ENCODE measurements at regions not wholly inside any gene's neighbourhood (a gene's known extent, or its start where the extent isn't known, plus 50 kb on each side); places are given as distances from the start of the nearest gene placed in this dataset.

- no peak for FAIRE-seq
- Histone ChIP-seq H3K79me2 (ENCODE audit: insufficient read depth, low read length) (no peaks in the 10 kb centered on the region), H3K27ac (ENCODE audit: extremely low read length, insufficient read depth, low read length) (no peak overlapping the region), H3K36me3 (replicated peaks in 1 of 2; ENCODE audit: control insufficient read depth in 1 of 2, insufficient read depth in 2 of 2, low read length in 2 of 2) (no peaks in the 10 kb centered on the region), H3K27me3 (ENCODE audit: control insufficient read depth in 1 of 2, insufficient read depth in 2 of 2, low read length in 2 of 2) (no peaks in the 10 kb centered on the region), H3K9ac (ENCODE audit: insufficient read depth, low read depth, low read length) (no peak overlapping the region), H3K4me1 (ENCODE audit: insufficient read depth, low read length) (no peaks in the 10 kb centered on the region), H3K4me3 (replicated peaks in 1 of 3; ENCODE audit: insufficient read depth in 1 of 3, low read depth in 2 of 3, low read length in 3 of 3) (no peak overlapping the region), H3K4me2 (ENCODE audit: low read depth, low read length) (no peak overlapping the region), H4K20me1 (ENCODE audit: insufficient read depth, low read length) (no peaks in the 10 kb centered on the region), H3K9me3 (ENCODE audit: low read length) (peaks cover 23% of the 10 kb centered on the region), H2AFZ (ENCODE audit: low read length) (no peak overlapping the region)
- ATAC-seq: no peak
- BruUV-seq (replicated peaks): no TSS peak
- ChIA-PET CTCF (ENCODE audit: low intra/inter-chr PET ratio, low total read pairs) (no interaction called here), POLR2A (no interaction called here)
- DNase-seq (ENCODE audit: low spot score): no peak
- WGBS (ENCODE audit: low lambda C conversion rate): 31% methylated on average over 4 of the region's 6 CpGs
- TF ChIP-seq TAF1 (CRISPR knock-in tag; IDR thresholded peaks at IDR 0.05): no peak
- no peak for TF ChIP-seq SMYD3 (CRISPR knock-in tag; IDR thresholded peaks at IDR 0.05)
- TF ChIP-seq SCMH1 (CRISPR knock-in tag; IDR thresholded peaks at IDR 0.05; ENCODE audit: borderline replicate concordance): no peak
- TF ChIP-seq SMC3 (IDR thresholded peaks at IDR 0.05; ENCODE audit: low read length): no peak
- TF ChIP-seq ZNF496 (CRISPR knock-in tag; IDR thresholded peaks at IDR 0.05; ENCODE audit: insufficient replicate concordance): no peak
- no peak for TF ChIP-seq ZFP82 (CRISPR knock-in tag; IDR thresholded peaks at IDR 0.05; ENCODE audit: borderline replicate concordance)
- no peak for TF ChIP-seq ZNF724P (CRISPR knock-in tag; IDR thresholded peaks at IDR 0.05; ENCODE audit: borderline replicate concordance)
- in situ Hi-C loops (cut with HindIII; ENCODE audit: extremely low pct_ligation_motif_present, low pct_unique_long_range_greater_than_20kb): no loop called here
- intact Hi-C loops (cut with micrococcal nuclease; ENCODE audit: unreplicated experiment): no loop called here
Measured at GRCh38 chr18:71899183-71899582, 645.0 kb downstream of the CBLN2 start.

- no TSS peak for BruUV-seq (replicated peaks)
- Histone ChIP-seq H4K20me1 (ENCODE audit: insufficient read depth, low read length) (no peaks in the 10 kb centered on the region), H2AFZ (ENCODE audit: low read length) (no peak overlapping the region), H3K36me3 (replicated peaks in 1 of 2; ENCODE audit: control insufficient read depth in 1 of 2, insufficient read depth in 2 of 2, low read length in 2 of 2) (no peaks in the 10 kb centered on the region), H3K9ac (ENCODE audit: insufficient read depth, low read depth, low read length) (no peak overlapping the region), H3K79me2 (ENCODE audit: insufficient read depth, low read length) (no peaks in the 10 kb centered on the region), H3K9me3 (ENCODE audit: low read length) (no peaks in the 10 kb centered on the region), H3K4me3 (replicated peaks in 1 of 3; ENCODE audit: insufficient read depth in 1 of 3, low read depth in 2 of 3, low read length in 3 of 3) (no peak overlapping the region), H3K4me2 (ENCODE audit: low read depth, low read length) (no peak overlapping the region), H3K27me3 (ENCODE audit: control insufficient read depth in 1 of 2, insufficient read depth in 2 of 2, low read length in 2 of 2) (no peaks in the 10 kb centered on the region; a peak in 1 of 5 replicates), H3K27ac (ENCODE audit: extremely low read length, insufficient read depth, low read length) (no peak overlapping the region), H3K4me1 (ENCODE audit: insufficient read depth, low read length) (no peaks in the 10 kb centered on the region)
- in situ Hi-C loops (cut with HindIII; ENCODE audit: extremely low pct_ligation_motif_present, low pct_unique_long_range_greater_than_20kb) (no loop called here), intact Hi-C loops (cut with micrococcal nuclease; ENCODE audit: unreplicated experiment) (no loop called here)
- ATAC-seq: no peak
- DNase-seq (ENCODE audit: low spot score): no peak
- WGBS (ENCODE audit: low lambda C conversion rate): 0% methylated on average over 1 of the region's 1 CpG
- FAIRE-seq: no peak
- TF ChIP-seq NFE2L2 (IDR thresholded peaks at IDR 0.05; ENCODE audit: low read length) (peak; percentile 66), MAFF (IDR thresholded peaks at IDR 0.05; ENCODE audit: low read depth, low read length) (peak; percentile 59; the same call in 1 of the 2 replicates), AHR (CRISPR knock-in tag; IDR thresholded peaks at IDR 0.05) (no peak), CSRNP2 (CRISPR knock-in tag; conservative IDR thresholded peaks at IDR 0.05; ENCODE audit: low read depth) (no peak), MAFK (conservative IDR thresholded peaks at IDR 0.05 in 1 of 2, IDR thresholded peaks at IDR 0.05 in 1 of 2; ENCODE audit: low read length in 2 of 2) (peak; percentile 71 to 84), SRSF1 (optimal IDR thresholded peaks at IDR 0.05; ENCODE audit: low read depth, low read length) (no peak)
- ChIA-PET CTCF (ENCODE audit: low intra/inter-chr PET ratio, low total read pairs) (no interaction called here), POLR2A (no interaction called here)
Measured at GRCh38 chr18:71887509-71887908, 656.6 kb downstream of the CBLN2 start.

Data from HepG2 (cell line).